ENCODE measurements at regions not wholly inside any gene's neighbourhood (a gene's known extent, or its start where the extent isn't known, plus 50 kb on each side); places are given as distances from the start of the nearest gene placed in this dataset.
A peak's percentile ranks its signal among the peaks of the same experiment; 100 is the strongest.
"Not testable (repeated sequence)": the region's sequence is repeated elsewhere in the genome, so short reads cannot be mapped to it uniquely, and the experiment has no call there.

DNA sequence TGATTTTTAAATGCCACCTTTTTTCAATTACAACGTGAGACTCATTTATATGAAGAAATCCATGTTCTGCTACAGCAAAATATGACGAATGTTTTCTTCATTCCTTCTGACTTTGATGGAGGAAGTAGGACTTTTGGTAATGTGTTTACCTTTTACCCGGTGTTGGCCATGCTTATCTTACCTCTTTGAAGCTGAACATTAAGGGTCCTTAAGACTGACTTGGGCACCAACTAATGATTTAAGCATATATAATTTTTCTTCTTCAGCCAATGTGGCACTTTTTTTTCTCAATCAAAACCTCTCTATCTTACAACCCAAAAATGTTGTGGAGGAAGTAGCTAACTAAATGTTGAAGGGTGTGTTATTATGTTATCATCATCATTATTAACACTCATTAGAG lies 337.5 kb downstream of the EPHA7 start:
- DNase-seq, result no peak

DNA sequence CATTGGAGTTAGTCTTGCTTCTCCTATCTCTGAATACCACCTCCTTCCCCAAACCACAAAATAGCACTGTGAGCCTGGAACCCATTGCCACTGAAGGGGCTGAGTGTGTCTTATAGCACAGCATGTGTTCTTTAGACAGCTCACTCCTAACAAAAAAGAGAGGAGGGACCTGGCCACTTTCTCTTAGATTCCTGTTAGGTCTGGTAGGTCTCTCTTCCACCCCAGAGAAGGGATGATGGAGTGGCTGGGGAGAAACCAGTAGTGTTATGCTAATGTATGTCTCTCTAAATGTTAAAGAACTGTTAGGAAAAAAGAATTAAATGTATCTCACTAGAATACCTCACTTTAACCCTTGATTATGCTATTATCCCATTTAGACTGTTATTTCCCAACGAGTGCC lies 340.3 kb downstream of the EPHA7 start:
- DNase-seq, result no peak

- DNase-seq, result no peak
These were observed 345.5 kb downstream of the EPHA7 start for GRCh38 chr6:93073811-93074210.

DNA sequence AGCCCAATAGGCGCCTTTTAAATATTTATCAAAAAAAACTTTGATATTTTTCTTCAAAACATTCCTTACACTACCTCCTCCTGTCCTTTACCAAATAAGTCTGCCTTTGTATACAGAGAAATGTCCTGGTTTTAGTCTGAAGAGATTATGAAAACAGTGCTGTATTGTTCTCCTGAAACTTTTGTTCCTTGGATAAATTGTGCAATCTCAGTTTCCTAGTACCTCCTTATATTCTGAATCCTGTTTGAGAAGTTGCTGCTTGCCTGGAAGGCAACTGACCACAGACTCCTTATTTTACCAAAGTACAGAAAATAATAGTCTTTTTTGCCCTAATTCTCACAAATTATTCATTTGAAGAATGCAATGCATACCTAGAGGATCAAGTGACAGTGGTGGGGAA lies 349.5 kb downstream of the EPHA7 start:
- no peak for DNase-seq

DNA sequence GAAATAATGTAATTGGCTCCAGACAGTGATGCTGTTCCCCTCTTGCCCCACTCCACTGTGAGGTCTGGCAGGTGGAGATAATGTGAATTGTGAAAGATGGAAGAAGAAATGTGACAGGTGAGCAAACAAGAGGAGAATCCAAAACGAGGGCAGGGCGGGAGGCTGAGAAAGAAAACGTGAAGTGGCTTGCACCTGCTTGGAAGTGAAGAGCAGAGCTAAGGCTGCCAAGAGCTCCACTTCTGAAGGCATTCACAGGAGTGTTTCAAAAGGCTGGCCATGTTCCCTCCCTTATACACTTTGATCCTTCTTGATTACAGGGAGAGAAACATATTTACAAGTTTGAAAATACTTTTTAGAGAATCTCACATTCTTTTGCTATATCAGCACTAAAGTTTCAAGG lies 359.4 kb downstream of the EPHA7 start:
- DNase-seq, result no peak

GRCh38 chr6:93057584-93057983 lies 361.8 kb downstream of the EPHA7 start:
- no peak for DNase-seq

DNA sequence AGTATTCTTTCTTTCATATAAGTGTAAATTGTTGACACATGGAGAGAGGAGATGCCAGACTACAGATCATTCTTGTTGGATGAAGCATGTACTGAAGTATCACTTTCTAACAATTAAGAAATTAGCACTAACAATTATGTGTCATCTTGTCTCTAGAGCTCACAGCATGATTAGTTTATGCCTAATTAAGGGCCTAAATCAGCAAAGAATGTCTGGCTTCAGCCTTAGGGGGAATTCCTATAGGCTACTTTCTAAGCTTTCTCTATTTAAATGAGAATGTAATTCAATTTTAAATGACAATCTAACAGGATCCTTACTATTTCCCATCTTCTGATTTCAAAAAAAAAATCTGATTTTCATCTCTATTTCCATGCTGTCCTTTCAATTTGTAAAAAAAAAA lies 371.0 kb downstream of the EPHA7 start:
- DNase-seq, result no peak

DNA sequence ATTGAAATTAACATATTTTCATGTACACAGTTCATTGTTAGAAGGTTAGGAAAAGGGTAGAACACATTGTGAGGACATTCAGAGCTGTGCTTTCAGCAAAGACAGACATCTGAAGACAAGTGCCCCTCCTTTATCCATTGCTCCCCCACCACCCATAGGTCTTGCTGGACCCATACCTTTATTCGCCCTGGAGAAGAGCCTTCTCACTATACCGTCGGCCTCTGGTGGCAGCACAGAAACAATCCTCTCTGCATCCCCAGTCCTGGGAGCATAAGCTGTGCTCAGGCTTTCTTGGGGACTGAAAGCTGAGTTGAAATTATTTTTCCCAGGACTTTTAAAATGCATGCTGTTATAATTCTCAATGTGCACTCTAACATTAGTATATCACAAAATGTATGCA lies 372.3 kb downstream of the EPHA7 start:
- DNase-seq, result no peak

DNA sequence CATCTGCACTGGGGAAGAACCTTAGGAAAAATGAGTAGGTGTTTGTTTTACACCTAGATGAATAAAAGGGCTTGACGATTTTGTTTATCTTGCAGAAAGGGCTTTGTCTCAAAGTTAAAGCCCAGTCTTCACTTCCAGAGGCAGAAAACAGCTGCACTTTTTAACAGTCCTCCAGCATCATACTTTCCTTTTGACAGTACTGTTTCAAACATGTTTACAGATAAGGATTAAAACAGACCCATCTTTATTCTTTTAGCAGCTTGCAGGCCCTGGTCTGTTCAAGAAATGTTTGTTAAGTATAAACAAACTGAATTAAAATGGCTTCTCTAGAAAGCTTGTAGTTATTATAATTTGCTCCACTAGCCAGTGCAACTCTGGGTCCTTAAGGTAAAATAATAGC lies 374.2 kb downstream of the EPHA7 start:
- no peak for DNase-seq

- DNase-seq, result peak; percentile 63
These were observed 379.0 kb downstream of the EPHA7 start for GRCh38 chr6:93040375-93040774.

DNA sequence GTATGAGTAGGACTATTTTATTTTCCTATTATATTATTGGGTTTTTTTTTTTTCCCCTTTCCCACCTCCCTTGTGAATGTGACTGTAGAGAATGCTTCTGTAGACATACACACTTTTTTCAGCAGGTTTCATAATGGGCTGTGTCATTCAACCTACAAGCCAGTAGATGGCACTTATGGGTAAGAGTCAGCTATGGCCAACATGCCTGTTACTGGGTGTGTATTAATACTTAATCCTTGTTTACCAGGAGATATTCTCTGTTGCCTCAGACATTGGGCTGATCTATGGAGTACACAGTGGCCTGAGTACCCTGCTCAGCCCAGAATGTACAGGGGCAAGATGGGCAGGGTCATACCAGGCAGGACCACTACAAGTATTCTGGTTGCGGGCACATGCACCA lies 382.5 kb downstream of the EPHA7 start:
- DNase-seq, result peak; percentile 15

- no peak for DNase-seq
These were observed 383.6 kb downstream of the EPHA7 start for GRCh38 chr6:93035756-93036155.

DNA sequence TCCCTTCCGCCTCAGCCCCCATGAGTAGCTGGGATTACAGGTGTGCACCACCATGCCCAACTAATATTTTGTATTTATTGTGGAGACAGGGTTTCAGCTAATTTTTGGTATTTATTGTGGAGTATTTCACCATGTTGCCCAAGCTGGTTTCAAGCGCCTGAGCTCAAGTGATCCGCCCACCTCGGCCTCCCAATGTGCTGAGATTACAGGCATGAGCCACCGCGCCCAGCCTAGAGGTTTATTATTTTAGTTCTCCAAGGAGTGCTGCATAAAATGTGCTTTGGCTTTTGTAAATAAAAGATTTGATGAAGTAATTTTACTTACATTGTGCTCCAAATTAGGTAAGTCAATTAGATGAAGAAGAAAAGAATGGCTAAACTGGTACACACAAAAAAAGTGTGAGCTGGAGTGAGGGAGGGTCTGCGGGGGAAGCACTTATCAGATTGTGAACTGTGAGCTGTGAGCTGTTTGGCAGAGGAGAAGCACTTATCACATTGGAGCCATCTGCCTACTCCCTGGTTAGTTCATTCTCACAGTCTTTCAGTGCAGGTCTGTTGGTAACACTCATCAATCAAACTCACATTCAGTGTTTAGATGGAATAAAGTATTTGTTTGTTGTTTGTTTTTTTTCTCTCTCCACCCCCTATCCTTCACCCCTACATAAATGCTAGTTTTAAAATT lies 398.0 kb downstream of the EPHA7 start:
- no peak for DNase-seq

DNA sequence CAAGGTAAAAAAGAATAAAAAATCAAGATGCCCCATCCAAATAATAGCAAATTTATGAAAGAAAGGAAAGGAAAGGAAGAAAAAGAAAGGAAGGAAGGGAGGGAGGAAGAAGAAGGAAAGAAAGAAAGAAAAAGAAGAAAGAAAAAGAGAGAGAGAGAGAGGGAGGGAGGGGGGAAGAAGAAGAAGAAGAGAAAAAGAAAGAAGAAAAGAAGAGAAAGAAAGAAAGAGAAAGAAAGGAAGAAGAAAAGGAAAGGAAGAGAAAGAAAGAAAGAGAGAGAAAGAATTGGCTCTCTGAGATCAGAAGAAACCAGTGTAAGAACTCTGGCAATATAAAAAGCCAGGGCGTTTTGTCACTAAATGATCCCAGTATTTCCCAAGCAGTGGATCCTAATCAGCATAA lies 401.7 kb downstream of the EPHA7 start:
- no peak for DNase-seq

- DNase-seq, result no peak
These were observed 402.1 kb downstream of the EPHA7 start for GRCh38 chr6:93017213-93017612.

GRCh38 chr6:93013054-93013453 lies 406.3 kb downstream of the EPHA7 start:
- DNase-seq, result no peak

DNA sequence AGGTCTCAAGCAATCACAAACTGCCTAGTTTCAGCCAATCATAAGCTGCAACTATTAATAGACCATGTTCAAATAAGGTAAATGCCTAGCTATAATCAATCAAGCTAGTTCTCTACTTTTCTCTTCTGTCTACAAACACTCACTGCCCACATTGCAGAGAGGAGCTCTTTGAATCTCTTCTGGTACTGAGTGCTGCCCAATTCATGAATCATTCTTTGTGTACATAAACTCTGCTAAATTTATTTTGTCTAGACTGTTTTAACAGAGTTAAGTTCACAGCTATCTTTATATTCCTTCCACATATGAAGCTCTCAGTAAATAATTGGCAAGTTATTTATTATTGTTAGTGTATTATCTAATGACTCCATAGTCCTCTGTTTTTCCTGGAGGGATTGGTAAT lies 411.0 kb downstream of the EPHA7 start:
- no peak for DNase-seq

DNA sequence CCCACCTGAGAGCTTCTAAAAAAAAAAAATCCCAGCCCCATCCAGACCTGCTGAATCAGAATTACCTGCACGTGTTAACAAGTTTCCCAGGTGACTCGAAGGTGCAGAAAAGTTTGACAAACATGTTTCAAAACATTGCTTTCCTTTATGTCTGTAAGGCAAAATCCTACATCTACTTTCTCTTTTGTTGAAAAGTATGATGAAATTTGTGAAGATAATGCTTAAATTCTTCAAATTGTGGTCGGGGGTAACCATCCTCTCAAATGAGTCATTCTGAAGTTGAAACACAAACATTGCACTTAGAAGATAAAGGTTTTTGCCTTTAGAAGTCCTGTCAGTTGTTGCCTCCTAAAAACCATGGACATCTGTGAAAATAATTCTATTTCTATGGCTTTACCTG lies 429.7 kb downstream of the EPHA7 start:
- DNase-seq, result no peak

- no peak for DNase-seq
These were observed 440.1 kb downstream of the EPHA7 start for GRCh38 chr6:92979281-92979680.

GRCh38 chr6:92977018-92977417 lies 442.3 kb downstream of the EPHA7 start:
- no peak for DNase-seq

- no peak for DNase-seq
These were observed 452.0 kb downstream of the EPHA7 start for GRCh38 chr6:92967362-92967761.

- DNase-seq, result no peak
These were observed 456.5 kb downstream of the EPHA7 start for GRCh38 chr6:92962846-92963245.

DNA sequence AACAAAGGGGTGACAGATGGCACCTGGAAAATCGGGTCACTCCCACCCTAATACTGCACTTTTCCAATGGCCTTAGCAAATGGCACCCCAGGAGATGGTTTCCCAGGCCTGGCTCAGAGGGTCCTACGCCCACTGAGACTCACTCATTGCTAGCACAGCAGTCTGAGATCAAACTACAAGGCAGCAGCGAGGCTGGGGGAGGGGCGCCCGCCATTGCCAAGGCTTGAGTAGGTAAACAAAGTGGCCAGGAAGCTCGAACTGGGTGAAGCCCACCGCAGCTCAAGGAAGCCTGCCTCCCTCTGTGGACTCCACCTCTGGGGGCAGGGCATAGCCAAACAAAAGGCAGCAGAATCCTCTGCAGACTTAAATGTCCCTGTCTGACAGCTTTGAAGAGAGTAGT lies 467.2 kb downstream of the EPHA7 start:
- DNase-seq, result not testable (repeated sequence)

DNA sequence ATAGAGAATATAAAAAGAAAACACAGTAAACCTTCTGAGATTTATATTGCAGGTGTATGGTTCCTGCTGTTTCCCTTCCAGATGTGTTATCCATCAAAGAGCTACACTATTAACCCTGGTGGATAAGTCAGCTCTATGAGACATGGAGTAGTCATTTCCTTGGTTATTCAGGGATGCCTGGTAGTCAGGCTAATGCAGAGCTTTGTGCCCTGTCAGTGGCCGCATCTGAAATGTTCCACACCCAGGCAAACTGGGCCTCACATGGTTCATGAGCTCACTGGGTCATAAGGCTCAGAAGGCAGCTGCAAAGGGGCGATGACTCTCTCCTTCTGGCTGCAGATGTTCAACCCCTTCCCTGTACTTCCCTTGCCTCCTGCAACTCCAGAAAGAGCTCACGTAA lies 473.6 kb downstream of the EPHA7 start:
- DNase-seq, result no peak

DNA sequence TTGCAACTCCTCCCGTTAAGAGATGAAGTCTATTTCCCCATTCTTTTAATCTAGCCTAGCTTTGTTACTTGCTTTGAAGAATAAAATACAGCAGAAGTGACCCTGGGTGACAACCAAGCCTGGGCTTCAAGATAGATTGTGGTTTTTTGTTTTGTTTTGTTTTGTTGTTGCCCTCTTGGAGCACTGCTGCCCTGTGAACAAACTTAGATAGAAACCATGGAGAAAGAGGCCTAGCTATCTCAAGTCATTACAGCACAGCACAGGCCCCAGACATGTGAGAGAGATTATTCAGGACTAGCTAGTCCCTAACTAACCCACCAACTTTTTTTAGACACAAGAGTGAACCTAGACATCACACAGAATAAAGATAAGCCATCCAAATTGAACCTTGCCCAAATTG lies 475.2 kb downstream of the EPHA7 start:
- DNase-seq, result no peak

DNA sequence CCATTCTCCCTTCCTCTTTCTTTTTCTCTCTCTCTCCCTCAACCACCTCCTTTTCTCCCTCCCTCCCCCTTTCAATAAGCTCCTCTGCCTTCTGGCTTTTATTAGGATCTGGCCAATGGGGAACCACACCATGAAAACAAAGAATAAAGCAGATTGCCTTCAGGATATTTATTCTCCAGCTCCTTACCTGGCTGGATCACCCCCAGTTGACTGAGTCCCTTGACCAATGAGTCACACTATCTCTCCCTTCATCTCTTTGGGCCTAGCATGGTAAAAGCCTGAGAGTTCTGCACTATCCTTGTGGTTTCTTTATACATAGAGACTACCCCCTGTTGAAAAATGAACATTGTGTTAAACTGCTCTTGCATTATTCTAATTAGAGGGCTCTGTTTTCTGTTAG lies 476.8 kb downstream of the EPHA7 start:
- no peak for DNase-seq

All from activated CD4-positive, alpha-beta T cell treated with anti-CD3 and anti-CD28 coated beads, Interleukin-2, amount 50 U/mL, for 16 hours (primary cell).